HG02571 (cell line): ENCODE measurements at regions not wholly inside any gene's neighbourhood (a gene's known extent, or its start where the extent isn't known, plus 50 kb on each side); places are given as distances from the start of the nearest gene placed in this dataset.
"Not testable (repeated sequence)": the region's sequence is repeated elsewhere in the genome, so short reads cannot be mapped to it uniquely, and the experiment has no call there.

Experiments used
- ATAC-seq: cut with Tn5 transposase; IDR thresholded peaks from one replicate; pipeline ENCODE4 v1.9.1; 2021; ENCODE audit warnings: mild to moderate bottlenecking, moderate library complexity; ENCODE audit not compliant: unreplicated experiment

DNA sequence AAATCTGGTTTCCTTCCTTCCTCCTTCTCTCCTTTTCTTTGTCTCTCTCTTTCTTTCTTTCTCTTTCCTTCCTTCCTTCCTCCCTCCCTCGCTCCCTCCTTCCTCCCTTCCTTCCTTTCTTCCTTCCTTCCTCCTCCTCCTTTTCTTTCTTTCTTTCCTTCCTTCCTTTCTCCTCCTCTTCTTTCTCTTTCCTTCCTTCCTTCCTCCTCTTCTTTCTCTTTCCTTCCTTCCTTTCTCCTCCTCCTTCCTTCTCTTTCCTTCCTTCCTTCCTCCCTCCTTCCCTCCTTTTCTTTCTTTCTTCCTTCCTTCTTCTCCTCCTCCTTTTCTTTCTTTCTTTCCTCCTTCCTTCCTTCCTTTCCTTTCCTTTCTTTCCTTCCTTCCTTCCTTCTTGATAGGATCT lies 61.2 kb downstream of the VIP start:
- ATAC-seq = no peak

DNA sequence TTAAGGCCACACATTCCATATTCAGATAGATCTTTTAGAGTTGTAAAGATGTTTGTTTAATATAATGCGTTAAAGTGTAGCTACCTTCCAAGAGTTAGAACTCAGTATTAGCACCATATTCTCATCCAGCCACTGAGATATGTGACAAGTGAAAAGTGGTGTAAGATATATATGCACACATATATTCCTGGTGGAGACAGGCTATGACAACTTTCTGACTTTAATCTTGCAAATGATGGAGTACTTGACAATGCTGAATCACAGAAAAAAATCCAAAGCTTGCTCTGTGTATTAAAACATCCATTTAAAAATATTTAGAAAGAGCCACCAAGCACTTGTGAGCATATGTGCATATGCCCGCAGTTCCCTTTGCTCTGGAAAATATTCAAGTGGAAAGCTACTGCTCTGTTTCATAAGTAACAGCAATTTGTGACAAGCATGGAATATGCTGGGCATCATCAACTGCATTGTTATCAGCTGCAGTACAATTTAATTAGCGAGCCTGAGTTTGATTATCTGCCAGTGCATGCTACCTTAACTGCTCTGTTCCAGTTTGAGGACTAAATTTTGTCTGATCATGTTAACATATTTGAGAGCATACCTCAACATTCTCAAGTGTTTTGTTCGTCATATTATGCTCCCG lies 64.8 kb downstream of the VIP start:
- no peak for ATAC-seq

DNA sequence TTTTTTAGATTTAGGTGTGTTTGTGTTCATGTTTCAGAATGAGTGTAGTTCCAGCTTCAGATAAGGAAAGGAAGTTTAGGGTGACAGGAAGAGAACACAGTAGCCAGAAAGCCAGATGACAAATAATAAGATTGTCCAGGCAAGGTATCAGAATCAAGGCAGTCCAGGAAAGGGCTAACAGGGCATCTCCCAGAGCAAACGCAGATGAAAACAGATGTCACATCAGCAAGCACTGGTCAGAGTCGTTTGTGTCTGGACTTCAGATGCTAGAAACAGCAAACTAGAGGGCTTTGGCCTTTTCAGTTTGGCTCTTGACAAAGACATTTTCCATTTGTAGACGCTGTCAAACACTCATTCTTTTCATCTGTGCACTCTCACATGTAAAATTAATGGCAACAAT lies 65.5 kb downstream of the VIP start:
- ATAC-seq = no peak

DNA sequence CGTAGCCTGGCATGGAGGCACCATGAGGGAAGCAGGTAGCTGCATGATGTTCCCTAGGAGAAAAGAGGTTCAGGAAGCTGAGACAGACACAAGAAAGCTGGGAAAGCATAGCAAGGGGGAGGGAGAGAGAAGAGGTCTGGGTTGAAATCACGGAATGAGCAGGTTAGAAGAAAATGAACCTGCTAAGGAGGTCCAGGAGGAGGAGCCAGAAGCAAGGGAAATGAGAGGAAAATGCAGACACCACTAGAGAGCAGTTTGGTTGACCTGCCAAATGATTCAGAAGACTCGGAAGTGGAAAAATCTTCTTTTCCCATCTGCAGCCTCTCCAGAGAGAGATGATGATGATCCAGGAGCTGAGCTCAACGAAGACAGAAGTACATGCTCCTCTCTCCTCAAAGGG lies 70.9 kb downstream of the VIP start:
- no peak for ATAC-seq

DNA sequence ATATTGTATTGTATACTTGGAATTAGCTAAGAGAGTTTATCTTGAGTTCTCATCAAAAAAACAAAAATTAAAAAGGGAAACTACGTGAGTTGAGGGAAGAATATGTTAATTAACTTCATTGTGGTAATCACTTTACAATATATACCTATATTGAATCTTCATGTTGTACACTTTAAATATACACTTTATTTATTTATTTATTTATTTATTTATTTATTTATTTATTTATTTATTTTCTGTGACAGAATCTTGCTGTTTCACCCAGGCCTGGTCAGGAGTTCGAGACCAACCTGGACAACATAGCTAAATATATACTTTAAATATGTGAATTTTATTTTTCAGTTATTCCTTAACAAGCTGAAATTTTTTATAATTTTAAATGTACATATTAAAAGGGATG lies 74.1 kb downstream of the VIP start:
- no peak for ATAC-seq

DNA sequence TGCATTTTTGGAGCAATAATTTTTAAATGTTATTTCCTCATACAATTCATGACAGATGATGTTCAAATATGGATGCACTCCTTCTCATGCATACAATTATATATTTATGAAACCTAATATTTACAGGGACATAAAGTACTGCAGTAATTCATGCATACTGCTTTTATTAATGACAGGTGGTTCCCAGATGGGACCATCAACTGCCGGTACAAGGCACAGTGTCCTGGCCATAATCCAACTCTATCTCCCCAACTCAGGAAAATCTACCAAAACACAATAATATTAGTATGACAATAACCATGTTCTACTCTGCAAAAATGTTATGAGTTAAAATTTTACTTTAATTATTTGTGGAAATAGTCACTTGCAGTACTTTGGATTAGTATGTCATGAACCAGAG lies 77.8 kb downstream of the VIP start:
- ATAC-seq = no peak

DNA sequence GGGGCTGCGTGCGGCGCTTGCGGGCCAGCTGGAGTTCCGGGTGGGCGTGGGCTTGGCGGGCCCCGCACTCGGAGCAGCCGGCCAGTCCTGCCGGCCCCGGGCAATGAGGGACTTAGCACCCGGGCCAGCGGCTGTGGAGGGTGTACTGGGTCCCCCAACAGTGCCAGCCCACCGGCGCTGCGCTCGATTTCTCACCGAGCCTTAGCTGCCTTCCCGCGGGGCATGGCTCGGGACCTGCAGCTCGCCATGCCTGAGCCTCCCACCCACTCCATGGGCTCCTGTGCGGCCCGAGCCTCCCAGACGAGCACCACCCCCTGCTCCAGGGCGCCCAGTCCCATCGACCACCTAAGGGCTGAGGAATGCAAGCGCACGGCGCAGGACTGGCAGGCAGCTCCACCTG lies 83.8 kb downstream of the VIP start:
- ATAC-seq = not testable (repeated sequence)

DNA sequence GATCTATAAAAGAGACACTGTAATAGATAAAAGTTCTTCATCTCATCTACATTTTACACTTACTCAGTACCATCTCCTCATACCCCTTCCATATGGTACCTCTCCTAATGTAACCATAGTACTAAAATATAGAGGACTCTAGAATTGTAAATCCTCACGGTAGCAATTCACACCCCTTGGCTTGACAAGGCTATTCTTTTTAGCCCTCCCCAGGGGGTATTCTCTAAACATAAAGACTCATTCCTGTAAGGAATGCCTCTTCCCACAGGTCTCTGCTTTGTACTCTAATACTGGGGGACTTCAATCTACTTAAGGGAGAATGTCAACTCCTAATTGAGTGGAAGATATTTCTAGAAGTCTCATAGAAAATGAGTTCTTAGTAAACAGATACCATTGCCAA lies 85.9 kb downstream of the VIP start:
- no peak for ATAC-seq

DNA sequence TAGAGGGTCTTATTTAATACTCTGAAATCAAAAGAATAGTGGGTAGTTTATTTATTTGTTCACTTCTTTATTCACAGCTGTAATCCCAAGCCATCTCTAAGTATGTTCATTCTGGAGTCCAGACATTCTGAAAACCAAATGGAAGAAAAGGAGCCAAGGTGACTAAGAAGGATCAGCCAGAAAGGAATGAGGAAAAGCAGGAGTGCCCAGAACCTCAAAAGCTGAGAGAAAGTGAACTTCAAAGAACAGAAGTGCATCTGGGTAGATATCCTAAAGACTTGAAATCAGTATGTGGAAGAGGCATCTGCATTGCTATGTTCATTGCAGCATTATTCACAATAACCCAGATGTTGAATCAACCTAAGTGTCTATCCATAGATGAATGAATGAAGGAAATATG lies 94.8 kb downstream of the VIP start:
- no peak for ATAC-seq

DNA sequence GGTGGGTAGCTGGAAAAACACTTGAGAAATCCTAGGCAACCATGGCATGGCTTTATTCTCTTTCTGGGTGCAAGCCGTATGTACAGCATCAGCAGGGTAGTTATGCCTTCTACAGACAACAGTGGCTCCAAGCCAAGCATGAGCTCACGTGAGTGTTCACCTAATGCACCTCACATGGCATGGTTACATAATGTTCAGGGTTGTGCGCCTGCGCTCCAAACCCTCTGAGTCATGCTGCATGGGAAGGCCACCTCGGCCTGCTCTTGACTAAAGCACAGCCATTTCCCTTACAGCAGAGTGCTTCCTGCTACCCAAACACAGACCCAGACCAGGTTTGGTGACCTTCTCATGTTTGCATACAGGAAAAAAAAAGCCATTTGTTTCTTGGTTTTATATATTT lies 96.2 kb downstream of the VIP start:
- ATAC-seq = no peak

DNA sequence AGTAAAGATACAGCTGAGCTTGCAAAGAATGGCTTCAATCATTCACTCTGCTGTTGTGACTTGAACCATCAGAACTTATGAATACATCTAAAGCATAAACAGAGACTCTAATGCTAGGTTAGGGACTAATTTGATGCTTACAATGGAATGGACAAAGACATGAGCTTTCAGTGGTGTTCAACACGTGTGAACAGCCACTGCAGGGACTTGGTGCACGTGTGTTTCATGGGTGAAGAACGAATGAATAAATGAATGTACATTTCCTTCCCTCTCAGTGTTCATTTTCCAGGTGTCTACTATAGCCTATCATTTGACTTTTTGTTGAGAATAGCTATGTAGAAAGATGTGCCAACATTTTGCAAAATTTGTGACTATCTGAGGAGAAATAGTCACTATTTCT lies 98.3 kb downstream of the VIP start:
- ATAC-seq = no peak

DNA sequence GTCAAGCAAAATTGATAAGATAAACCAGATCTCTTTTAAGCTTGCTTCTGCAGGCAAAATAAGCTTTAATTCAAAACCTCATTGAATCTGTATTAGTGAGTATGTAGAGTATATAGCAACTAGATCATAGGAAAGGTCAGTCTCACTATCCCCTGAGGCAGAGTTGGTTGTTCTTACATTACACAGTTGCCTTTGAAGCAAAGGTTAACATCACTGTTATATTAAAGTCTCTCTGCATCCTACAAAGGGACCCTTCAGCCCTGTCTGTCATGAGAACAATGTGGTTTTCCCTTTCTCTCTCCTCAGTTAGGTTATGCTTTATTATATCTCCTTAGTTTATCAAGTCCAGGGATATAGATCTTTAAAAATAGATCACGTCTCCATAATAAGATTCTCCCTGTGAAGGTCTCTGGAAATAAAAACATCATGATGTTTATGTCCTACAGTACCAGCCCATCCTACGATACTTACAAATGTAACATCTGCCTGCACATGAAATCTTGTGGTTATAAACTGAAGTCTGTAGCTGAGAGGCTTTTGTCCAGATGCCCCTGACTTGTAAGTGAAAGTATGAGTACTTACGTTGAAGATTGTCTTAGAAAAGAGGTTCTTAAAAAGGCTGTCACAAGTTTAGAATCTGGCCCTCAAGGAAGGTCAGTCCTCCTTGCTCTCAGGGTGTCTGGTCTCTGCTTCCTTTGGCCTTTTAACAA lies 103.6 kb downstream of the VIP start:
- ATAC-seq = no peak

DNA sequence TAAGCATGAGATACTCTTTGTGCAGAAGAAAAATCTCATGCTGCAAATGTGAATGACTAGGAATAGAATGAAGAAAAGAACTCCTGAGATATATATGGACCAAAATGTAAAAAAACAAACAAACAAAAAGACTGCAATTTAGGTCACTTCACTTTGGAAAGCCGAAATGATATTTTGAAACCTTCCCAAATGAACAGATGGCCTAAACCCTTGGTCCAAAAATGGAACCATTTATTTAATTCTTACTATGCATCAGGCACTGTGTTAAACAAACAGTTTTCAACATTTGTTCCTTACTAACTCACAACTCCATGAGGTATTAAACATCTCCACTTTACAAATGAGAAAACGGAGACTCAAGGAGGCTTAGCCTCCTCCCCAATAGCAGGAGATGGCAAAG lies 107.5 kb downstream of the VIP start:
- no peak for ATAC-seq

DNA sequence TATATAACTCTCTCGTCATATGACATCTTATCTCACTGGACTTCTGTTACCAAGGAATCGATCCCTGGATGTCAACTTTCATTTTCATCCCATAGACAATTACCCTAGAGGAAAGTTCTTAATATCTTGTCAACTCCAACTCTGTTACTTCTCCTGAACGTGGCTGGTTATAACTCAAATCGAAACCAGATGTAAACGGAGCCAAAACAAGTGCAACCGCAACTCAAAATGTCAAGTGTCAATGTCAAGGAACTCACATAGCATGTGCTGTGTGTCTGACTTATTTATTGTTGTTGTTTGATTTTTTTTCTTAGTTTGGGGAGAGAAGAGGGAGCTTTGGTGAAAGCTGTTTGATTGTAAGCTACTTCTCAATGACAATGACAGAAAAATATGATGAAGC lies 108.6 kb downstream of the VIP start:
- ATAC-seq = no peak

DNA sequence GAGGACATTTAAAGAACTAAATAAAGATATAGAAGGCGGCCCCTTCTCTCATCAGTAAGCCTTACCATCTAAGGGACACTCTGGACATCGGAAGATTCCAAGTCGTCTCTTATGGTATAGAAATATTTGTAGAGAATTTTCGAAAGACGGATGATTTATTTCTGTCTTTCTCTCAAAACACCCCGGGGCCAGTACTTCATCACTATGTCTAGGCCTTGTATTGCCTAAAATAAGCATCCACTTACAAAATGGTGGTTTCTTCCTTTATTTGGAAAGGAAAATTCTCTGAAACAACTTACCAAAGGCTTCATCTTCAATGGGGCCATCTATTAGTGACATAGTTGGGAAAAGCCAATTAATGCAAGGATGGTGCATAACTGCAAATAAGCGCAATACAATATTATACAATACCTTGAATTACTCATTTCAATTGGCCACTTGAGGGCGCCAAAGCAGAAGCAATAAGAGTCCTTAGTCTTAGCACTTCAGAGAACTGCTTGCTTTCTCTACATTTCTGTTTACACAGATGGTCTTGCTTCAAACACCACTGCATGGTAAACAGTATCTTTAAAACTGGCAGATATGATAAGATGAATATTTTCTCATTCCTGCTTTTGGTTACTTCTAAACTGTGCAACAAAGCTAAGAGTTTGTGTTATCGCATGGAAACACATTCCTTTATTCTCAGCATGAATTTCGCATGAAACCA lies 113.2 kb downstream of the VIP start:
- ATAC-seq = peak; percentile 86

DNA sequence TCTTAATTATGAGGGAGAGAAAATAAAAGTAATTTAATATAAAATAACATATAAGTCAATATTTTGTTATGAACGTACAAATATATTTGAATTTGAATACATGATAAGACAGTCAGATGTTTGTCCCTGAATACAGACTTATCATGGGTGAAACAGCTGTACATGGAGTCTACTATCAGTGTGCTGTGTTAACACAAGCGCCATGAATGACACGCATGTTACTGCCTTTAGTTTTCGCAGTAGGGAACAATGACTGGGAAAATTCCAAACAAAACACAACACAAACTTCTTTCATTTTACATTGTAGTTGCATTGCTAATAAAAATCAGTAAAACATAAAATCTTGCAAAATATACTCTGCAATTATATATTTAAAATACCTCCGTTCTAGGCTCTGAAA lies 108.6 kb downstream of the FBXO5 start:
- ATAC-seq = no peak

DNA sequence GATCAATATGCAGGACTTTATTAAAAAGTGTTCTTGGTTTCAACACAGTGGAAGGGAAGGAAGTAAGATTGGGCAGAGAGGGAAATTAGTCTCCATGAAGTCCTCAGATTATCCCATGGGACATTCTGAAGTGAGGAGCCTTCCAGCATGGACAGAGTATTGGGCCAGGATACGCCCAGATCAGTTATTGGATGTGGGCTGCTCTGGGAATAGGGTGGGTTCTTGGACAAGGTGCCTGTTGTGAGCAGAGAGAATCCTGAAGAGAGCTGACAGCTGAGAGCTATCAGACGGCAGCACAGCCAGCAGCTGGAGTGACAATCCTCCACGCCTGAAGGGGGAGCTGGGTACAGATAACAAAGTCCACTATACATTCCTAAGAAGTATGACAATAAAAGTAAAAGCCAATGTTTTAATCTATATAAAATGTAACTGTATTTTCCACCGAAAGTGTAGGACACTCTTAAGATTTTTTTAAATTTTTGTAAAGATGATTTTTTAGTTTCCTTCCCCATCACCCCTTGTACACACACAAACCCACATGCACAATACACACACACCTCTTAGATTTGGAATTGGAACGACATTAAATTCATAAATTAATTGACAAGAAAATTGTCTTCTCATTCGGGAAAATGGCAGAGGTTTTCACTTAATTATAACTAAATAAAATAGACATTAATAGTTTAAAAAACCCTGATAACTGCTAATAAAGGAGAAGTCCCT lies 107.8 kb downstream of the FBXO5 start:
- ATAC-seq = no peak

DNA sequence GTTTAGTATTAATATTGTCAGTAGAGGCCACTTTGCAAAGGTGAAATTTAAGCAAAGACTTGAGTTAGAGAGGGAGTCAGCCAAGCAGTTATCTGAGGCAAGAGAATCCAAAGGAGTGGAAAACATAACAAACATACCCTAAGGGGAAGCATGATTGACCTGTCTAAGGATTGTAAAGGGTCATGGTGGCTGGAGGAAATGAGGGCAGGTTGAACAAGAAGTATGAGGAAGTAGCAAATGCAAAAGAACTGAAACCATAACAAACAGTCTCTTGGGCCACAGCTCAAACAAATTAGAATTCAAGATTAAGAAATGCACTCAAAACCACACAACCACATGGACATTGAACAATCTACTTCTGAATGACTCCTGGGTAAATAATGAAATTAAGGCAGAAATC lies 103.2 kb downstream of the FBXO5 start:
- ATAC-seq = no peak

DNA sequence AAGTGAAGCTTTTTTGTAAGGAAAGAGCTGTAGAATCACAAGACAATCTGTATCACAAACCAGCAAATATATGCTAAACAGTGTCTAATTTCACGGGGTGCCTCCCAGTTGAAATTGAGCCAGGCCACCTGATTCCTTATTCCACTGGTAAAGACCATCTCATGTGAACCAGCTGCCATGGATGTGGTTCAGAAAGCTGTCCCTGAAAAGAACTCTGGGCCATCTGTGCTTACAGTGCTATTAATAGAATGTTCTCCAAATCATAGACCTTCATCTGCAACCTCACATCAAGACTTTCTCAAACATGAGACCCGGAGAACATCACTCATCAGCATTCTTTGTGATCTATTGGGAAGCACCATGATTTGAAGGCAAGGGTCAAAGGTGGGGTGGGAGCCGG lies 89.7 kb downstream of the FBXO5 start:
- ATAC-seq = no peak

DNA sequence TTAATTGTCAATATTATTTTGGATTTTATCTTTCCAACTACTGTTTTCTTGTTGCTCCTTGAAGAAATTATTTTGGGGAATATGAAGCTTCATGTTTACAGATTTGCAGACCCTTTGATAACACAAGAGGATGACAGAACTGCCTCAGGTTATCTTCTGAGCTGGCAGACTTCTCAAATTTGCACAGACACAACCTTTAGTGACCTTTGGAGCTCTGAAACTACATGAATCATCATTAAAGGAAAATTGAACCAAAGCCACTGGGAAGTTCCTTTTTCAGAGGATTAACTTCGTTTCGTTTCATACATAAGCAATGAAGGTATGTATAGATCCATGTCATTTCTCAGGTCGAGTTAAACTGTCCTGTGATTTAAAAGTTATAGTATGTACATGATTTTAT lies 85.9 kb downstream of the FBXO5 start:
- ATAC-seq = no peak

DNA sequence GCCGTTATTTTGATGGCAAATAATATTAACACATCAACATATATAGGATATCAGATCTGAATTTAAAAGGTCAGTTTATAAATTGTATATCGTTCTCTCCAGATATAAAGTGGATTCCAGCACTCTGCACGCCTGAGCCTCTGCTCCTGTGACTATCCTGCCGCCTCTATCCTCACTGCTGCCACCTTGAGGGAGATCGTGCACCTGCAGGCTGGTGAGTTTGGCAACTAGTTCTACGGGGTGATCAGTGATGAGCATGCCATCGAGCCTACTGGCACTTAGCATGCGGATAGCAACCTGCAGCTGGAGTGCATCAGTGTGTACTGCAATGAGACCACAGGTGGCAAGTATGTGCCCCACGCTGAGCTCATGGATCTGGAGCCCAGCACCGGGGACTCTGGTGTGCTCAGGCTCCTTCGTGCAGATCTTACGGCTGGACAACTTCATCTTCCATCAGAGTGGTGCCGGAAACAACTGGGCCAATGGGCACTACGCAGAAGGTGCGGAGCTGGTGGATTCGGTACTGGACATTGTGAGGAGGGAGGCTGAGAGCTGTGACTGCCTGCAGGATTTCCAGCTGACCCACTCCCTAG lies 84.9 kb downstream of the FBXO5 start:
- peak; percentile 98 for ATAC-seq
